ENCODE measurements at regions not wholly inside any gene's neighbourhood (a gene's known extent, or its start where the extent isn't known, plus 50 kb on each side); places are given as distances from the start of the nearest gene placed in this dataset.

GRCh38 chr1:221575605-221576004 is 166.3 kb downstream of the DUSP10 start:
- Histone ChIP-seq H2AFZ (ENCODE audit: low read length) (no peak overlapping the region), H3K36me3 (replicated peaks in 1 of 2; ENCODE audit: control insufficient read depth in 1 of 2, insufficient read depth in 2 of 2, low read length in 2 of 2) (no peaks in the 10 kb centered on the region), H4K20me1 (ENCODE audit: insufficient read depth, low read length) (no peaks in the 10 kb centered on the region), H3K79me2 (ENCODE audit: insufficient read depth, low read length) (no peaks in the 10 kb centered on the region), H3K4me1 (ENCODE audit: insufficient read depth, low read length) (no peaks in the 10 kb centered on the region), H3K9me3 (ENCODE audit: low read length) (0 out of 2 replicates have a peak, but pooled peaks cover 5% of the 10 kb centered on the region), H3K9ac (ENCODE audit: insufficient read depth, low read depth, low read length) (no peak overlapping the region), H3K27me3 (ENCODE audit: control insufficient read depth in 1 of 2, insufficient read depth in 2 of 2, low read length in 2 of 2) (no peaks in the 10 kb centered on the region), H3K27ac (ENCODE audit: extremely low read length, insufficient read depth, low read length) (no peak overlapping the region), H3K4me3 (replicated peaks in 1 of 3; ENCODE audit: insufficient read depth in 1 of 3, low read depth in 2 of 3, low read length in 3 of 3) (no peak overlapping the region), H3K4me2 (ENCODE audit: low read depth, low read length) (no peak overlapping the region)
- FAIRE-seq (no peak), ATAC-seq (no peak), DNase-seq (ENCODE audit: low spot score) (no peak)
- no TSS peak for BruUV-seq (replicated peaks)
- in situ Hi-C loops (cut with HindIII; ENCODE audit: extremely low pct_ligation_motif_present, low pct_unique_long_range_greater_than_20kb): no loop called here
- WGBS (ENCODE audit: low lambda C conversion rate): 28% methylated on average over 7 of the region's 7 CpGs
- CTCF ChIA-PET (ENCODE audit: low intra/inter-chr PET ratio, low total read pairs): no interaction called here
- TF ChIP-seq, protein P1, sequence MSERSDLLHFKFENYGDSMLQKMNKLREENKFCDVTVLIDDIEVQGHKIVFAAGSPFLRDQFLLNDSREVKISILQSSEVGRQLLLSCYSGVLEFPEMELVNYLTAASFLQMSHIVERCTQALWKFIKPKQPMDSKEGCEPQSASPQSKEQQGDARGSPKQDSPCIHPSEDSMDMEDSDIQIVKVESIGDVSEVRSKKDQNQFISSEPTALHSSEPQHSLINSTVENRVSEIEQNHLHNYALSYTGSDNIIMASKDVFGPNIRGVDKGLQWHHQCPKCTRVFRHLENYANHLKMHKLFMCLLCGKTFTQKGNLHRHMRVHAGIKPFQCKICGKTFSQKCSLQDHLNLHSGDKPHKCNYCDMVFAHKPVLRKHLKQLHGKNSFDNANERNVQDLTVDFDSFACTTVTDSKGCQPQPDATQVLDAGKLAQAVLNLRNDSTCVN (CRISPR knock-in tag; IDR thresholded peaks at IDR 0.05; ENCODE audit: borderline replicate concordance): no peak
- TF ChIP-seq, protein P2, sequence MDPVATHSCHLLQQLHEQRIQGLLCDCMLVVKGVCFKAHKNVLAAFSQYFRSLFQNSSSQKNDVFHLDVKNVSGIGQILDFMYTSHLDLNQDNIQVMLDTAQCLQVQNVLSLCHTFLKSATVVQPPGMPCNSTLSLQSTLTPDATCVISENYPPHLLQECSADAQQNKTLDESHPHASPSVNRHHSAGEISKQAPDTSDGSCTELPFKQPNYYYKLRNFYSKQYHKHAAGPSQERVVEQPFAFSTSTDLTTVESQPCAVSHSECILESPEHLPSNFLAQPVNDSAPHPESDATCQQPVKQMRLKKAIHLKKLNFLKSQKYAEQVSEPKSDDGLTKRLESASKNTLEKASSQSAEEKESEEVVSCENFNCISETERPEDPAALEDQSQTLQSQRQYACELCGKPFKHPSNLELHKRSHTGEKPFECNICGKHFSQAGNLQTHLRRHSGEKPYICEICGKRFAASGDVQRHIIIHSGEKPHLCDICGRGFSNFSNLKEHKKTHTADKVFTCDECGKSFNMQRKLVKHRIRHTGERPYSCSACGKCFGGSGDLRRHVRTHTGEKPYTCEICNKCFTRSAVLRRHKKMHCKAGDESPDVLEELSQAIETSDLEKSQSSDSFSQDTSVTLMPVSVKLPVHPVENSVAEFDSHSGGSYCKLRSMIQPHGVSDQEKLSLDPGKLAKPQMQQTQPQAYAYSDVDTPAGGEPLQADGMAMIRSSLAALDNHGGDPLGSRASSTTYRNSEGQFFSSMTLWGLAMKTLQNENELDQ (CRISPR knock-in tag; IDR thresholded peaks at IDR 0.05; ENCODE audit: borderline replicate concordance): no peak
- TF ChIP-seq ZNF17 (CRISPR knock-in tag; IDR thresholded peaks at IDR 0.05) (no peak), ZNF432 (CRISPR knock-in tag; IDR thresholded peaks at IDR 0.05; ENCODE audit: borderline replicate concordance) (no peak), ZNF614 (CRISPR knock-in tag; IDR thresholded peaks at IDR 0.05; ENCODE audit: borderline replicate concordance) (no peak), ZNF430 (CRISPR knock-in tag; IDR thresholded peaks at IDR 0.05) (no peak), ZNF343 (CRISPR knock-in tag; IDR thresholded peaks at IDR 0.05) (no peak), ZNF678 (CRISPR knock-in tag; IDR thresholded peaks at IDR 0.05) (no peak), CHD2 (IDR thresholded peaks at IDR 0.05; ENCODE audit: low read depth, low read length) (no peak)
- POLR2A ChIA-PET: no interaction called here
- intact Hi-C loops (cut with micrococcal nuclease; ENCODE audit: unreplicated experiment): no loop called here

All from HepG2 (cell line).